ENCODE measurements at regions not wholly inside any gene's neighbourhood (a gene's known extent, or its start where the extent isn't known, plus 50 kb on each side); places are given as distances from the start of the nearest gene placed in this dataset.

DNA sequence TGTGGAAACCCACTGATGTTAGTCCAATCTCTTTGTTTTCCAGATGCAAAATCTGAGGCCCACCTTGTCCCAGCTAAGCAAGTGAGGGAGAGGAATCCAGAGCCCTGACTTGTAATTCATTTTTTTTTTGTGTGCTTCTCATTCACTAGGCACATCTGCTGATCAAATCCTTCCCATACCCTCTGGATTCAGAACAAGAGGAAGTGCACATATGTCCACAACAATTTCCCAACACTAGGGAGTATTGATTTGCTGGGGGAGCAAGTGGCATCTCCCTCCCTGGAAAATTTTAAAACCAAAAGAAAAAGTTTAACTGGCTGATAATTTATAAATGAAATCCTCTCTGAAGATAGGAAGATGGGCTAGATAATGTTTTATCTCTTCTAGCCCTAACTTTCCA lies 94.6 kb upstream of the RFC3 start:
- Mint-ChIP-seq H3K9me3 (no peaks in the 10 kb centered on the region), H3K4me1 (ENCODE audit: low read depth) (peaks cover 29% of the 10 kb centered on the region), H3K27me3 (ENCODE audit: low read depth) (no peaks in the 10 kb centered on the region), H3K36me3 (ENCODE audit: low read depth) (no peaks in the 10 kb centered on the region), H3K4me3 (ENCODE audit: low read depth) (no peak overlapping the region), H3K27ac (peak overlapping the region; percentile 80)
- DNase-seq (ENCODE audit: low spot score) = no peak
- intact Hi-C loops (cut with micrococcal nuclease) = loop anchor here (1.0 to 10.0 kb wide), 6 partner anchors 85 to 1136 kb away; partner anchors contain the start of gene PDS5B

DNA sequence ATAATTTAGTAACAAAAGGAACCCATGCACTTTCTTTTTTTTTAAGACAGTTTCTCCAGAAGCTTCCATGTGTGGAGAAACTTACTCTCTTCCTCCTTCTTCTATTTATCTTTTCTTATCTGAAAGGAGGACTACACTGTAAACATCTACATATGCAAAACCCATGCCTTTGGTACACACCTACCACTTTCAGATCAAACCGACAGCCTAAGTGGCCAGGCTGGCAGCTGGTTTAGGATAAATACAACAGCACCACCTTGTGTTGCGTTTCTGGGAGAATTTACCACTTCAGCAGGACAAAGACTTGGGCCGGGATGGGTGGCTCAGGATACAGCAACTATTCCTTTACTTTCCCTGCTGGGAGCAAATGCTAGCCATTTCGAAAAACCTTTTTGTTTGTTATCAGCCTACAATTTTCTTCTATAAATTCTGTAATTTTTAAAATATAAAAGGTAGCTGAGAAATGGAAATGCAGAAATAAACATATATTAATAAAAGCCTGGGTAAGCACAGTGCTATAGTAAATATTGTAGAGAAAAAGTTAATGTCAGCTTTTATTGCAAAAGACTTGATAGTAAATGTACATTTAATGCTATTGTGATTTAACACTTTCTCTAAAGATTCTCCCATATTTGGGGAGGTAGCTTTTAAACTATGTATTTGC lies 94.0 kb upstream of the RFC3 start:
- Mint-ChIP-seq H3K4me3 (ENCODE audit: low read depth) (no peak overlapping the region), H3K4me1 (ENCODE audit: low read depth) (peaks cover 34% of the 10 kb centered on the region), H3K27ac (peak overlapping the region; percentile 80), H3K36me3 (ENCODE audit: low read depth) (no peaks in the 10 kb centered on the region), H3K27me3 (ENCODE audit: low read depth) (no peaks in the 10 kb centered on the region), H3K9me3 (no peaks in the 10 kb centered on the region)
- peak; percentile 56 for DNase-seq (ENCODE audit: low spot score)
- intact Hi-C loops (cut with micrococcal nuclease) = loop anchor here (1.0 to 10.0 kb wide), 7 partner anchors 21 to 1137 kb away; partner anchors contain the start of gene PDS5B

DNA sequence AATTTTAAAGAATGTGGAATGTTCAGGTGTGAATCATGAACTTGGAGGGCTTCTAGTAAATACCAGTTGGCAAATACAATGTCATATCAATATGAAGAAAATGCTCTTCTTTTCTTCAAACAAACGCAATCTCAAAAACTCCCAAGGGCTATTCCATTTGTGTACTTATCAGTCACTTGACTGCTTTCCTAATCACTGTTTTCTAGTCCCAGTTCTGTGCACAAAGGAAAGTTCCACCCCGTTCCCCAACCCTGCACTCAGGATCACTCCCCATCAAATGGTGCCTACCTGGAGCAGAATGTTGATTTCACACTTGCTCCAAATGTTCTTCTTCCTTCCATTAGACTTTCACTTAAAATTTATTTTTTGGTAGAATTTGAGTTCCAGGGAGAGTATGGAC lies 92.6 kb upstream of the RFC3 start:
- Mint-ChIP-seq H3K4me1 (ENCODE audit: low read depth) (peaks cover 34% of the 10 kb centered on the region), H3K36me3 (ENCODE audit: low read depth) (no peaks in the 10 kb centered on the region), H3K4me3 (ENCODE audit: low read depth) (no peak overlapping the region), H3K27me3 (ENCODE audit: low read depth) (no peaks in the 10 kb centered on the region), H3K27ac (no peak overlapping the region), H3K9me3 (no peaks in the 10 kb centered on the region)
- DNase-seq (ENCODE audit: low spot score) = no peak
- intact Hi-C loops (cut with micrococcal nuclease) = loop anchor here (2.0 to 10.0 kb wide), 2 partner anchors 19 to 811 kb away; no protein-coding TSS in a partner anchor

DNA sequence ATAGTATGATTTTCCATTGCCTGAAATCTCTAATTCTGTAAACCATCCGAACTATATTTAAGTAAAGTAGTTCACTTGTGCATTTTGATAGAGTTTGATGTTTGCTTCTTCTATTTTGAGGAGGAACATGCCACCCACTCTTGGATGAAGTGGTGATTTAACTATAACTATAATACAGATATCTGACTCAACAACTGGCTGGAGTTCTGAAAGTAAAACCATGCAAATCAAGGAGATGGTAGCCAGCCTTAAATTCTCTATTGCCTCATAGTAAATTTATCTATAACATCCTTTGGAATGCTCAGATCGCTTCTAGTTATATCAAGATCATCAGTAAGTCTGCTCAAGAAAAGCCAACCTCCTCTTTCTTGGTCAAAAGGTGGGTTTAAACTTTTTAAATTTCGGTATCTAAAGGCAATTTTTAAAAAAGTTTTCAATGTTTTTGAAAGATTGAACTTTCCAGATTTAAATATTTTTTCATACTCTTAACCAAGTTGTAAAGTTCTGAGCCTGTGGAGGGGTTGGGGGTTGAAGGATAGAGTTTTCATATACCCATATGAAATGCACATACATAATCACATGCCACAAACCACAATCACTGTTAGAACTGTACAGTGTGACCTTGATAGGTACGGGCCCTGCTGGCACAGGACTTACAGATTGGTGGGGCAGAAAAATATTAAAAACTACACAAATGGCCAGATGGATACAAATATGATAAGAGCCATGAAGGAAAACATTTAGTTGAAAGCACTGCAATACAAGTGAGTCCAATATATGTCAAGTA lies 90.5 kb upstream of the RFC3 start:
- no peak for DNase-seq (ENCODE audit: low spot score)
- no peaks in the 10 kb centered on the region for H3K9me3 Mint-ChIP-seq
- no peaks in the 10 kb centered on the region for H3K36me3 Mint-ChIP-seq (ENCODE audit: low read depth)
- no peak overlapping the region for H3K27ac Mint-ChIP-seq
- H3K27me3 Mint-ChIP-seq (ENCODE audit: low read depth) = no peaks in the 10 kb centered on the region
- intact Hi-C loops (cut with micrococcal nuclease) = loop anchor here (10.0 kb wide), 1 partner anchor 813 kb away; no protein-coding TSS in a partner anchor
- H3K4me1 Mint-ChIP-seq (ENCODE audit: low read depth) = peaks cover 21% of the 10 kb centered on the region
- H3K4me3 Mint-ChIP-seq (ENCODE audit: low read depth) = no peak overlapping the region

DNA sequence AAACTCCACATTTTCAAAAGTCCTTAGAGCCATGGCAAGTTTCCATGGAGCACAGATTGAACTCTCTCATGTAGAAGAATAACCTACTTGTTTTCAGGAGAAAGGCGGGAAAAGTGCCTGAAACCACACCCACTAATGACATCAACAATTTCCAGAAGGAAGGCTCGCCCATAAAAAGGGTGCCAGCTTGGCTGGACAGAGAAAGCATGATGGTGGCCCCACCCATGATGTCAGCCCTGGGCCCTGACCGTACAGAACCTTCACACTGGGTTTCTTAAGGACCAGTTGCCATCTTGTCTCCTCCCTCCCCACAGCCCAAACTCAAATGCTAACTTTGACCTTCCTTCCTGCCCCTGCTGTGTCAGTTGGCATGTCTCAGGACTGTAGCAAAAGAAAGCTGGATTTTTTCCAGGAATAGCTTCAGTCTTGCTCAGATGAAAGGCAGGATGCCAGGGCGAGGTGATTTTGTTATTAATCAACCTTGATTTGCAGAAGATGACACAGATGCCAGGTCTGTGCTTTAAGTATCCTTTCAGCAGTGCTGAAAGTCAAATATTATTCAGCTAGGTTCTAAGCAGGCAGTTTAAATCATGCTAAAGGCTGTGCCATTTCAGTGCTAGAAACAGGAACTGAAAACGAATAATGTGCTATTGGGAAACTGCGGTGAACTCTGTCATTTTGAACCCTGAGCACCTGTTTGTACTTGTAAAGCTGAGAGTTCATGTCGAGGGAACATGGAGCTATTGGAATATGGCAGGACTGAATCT lies 89.5 kb upstream of the RFC3 start:
- H3K27ac Mint-ChIP-seq = no peak overlapping the region
- intact Hi-C loops (cut with micrococcal nuclease) = loop anchor here (10.0 kb wide), 1 partner anchor 814 kb away; no protein-coding TSS in a partner anchor
- peaks cover 12% of the 10 kb centered on the region for H3K4me1 Mint-ChIP-seq (ENCODE audit: low read depth)
- no peaks in the 10 kb centered on the region for H3K9me3 Mint-ChIP-seq
- H3K36me3 Mint-ChIP-seq (ENCODE audit: low read depth) = no peaks in the 10 kb centered on the region
- no peak for DNase-seq (ENCODE audit: low spot score)
- no peaks in the 10 kb centered on the region for H3K27me3 Mint-ChIP-seq (ENCODE audit: low read depth)
- no peak overlapping the region for H3K4me3 Mint-ChIP-seq (ENCODE audit: low read depth)

DNA sequence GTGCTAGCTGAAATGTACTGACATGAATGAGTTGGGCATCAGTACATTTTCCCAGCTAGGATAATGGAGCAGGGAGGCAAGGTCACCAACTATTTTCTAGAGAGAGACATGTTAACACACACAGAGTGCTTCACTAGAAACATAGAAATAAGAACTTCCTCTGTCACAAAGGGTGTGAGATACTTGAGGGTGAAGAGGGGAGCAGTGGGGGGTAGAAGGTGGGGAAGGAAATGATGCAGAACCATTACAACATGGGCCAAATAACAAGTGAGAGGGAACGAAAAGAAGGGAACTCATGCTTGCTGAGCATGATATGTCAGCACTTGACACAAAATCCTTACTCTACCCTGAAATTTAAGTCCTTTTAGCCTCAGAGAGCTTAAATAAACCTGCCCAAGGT lies 87.8 kb upstream of the RFC3 start:
- Mint-ChIP-seq H3K4me1 (ENCODE audit: low read depth) (peaks cover 9% of the 10 kb centered on the region), H3K27ac (no peak overlapping the region), H3K4me3 (ENCODE audit: low read depth) (no peak overlapping the region), H3K9me3 (no peaks in the 10 kb centered on the region), H3K36me3 (ENCODE audit: low read depth) (no peaks in the 10 kb centered on the region), H3K27me3 (ENCODE audit: low read depth) (no peaks in the 10 kb centered on the region)
- intact Hi-C loops (cut with micrococcal nuclease) = no loop called here
- no peak for DNase-seq (ENCODE audit: low spot score)

DNA sequence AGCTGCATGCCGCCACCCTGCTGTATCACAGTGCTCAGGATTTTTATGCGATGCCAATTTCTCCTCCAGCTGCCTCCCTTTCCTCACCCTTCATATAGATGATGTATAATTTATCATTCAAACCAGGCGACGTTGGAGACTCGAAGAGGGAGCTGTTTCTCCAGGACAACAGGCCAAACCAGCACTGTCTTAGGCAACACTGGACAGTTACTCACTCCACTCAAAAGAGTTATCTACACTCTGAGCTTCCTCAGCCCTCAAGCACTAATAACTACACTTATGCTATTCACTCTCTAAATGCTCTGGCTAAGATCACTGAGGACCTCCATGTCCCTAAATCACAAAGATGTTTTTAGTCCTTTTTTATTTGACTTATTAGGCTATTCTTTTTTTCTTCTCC lies 87.3 kb upstream of the RFC3 start:
- DNase-seq (ENCODE audit: low spot score) = no peak
- Mint-ChIP-seq H3K4me1 (ENCODE audit: low read depth) (peaks cover 9% of the 10 kb centered on the region), H3K9me3 (no peaks in the 10 kb centered on the region), H3K36me3 (ENCODE audit: low read depth) (no peaks in the 10 kb centered on the region), H3K27me3 (ENCODE audit: low read depth) (no peaks in the 10 kb centered on the region), H3K4me3 (ENCODE audit: low read depth) (no peak overlapping the region), H3K27ac (no peak overlapping the region)
- intact Hi-C loops (cut with micrococcal nuclease) = no loop called here

DNA sequence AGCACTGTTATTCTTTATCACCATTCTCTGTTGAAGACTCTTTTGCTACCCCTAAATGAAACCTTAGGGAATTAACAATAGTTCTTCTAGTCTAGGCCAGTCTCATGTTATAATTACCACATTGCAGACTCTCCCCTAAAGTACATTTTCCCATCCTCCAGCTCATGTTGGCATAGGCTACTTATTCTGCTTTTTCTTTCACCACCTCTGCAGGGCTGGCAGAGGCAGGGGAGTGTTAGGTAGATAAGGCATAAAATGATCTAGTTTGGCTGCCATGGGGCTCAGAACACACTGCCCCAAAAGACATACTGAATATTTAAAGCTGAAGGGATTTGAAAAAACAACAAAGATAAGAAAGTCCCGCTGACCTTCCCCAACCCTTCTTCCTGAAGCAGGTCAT lies 82.7 kb upstream of the RFC3 start:
- intact Hi-C loops (cut with micrococcal nuclease) = no loop called here
- no peak overlapping the region for H3K27ac Mint-ChIP-seq
- no peaks in the 10 kb centered on the region for H3K9me3 Mint-ChIP-seq
- no peak overlapping the region for H3K4me3 Mint-ChIP-seq (ENCODE audit: low read depth)
- H3K36me3 Mint-ChIP-seq (ENCODE audit: low read depth) = no peaks in the 10 kb centered on the region
- H3K27me3 Mint-ChIP-seq (ENCODE audit: low read depth) = no peaks in the 10 kb centered on the region
- peaks cover 6% of the 10 kb centered on the region for H3K4me1 Mint-ChIP-seq (ENCODE audit: low read depth)
- no peak for DNase-seq (ENCODE audit: low spot score)

DNA sequence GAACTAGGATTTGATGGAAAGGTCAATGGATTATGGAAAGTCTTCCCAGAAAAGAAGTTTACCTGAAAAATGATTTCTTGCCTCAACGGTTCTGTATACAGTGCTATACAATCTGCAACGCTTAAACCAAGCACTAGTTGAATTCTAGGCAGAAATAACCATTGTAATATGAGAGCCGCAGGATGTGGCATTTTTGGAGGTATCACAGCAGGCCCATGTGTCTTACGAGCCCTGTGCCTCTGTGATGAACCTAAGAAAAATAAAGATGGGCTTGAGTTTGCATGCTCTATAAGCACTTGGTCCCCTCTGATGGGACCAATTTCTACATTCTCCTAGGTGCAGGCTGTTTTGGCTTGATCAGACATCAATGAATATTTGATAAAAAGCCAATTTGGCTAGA lies 78.7 kb upstream of the RFC3 start:
- Mint-ChIP-seq H3K4me1 (ENCODE audit: low read depth) (peaks cover 19% of the 10 kb centered on the region), H3K4me3 (ENCODE audit: low read depth) (no peak overlapping the region), H3K36me3 (ENCODE audit: low read depth) (no peaks in the 10 kb centered on the region), H3K27ac (no peak overlapping the region), H3K27me3 (ENCODE audit: low read depth) (no peaks in the 10 kb centered on the region), H3K9me3 (no peaks in the 10 kb centered on the region)
- DNase-seq (ENCODE audit: low spot score) = no peak
- intact Hi-C loops (cut with micrococcal nuclease) = no loop called here

DNA sequence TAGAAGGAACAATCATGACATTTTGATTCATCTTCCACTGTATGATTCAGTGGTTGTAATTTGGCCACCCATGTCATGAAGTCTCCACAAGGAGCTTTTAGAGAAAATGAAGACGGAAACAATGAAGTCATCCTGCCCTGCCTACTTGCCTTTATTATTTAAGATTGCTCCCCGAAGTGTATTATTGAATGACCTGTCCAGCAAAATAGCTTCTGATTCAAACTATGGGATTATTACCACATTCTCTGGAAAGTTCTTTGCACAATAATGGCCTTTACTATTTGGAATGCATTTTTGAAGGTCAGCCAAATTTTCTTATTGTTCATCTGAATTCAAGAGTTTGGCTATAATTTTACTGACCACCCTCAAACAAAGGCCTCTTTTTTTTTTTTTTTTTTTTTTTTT lies 77.8 kb upstream of the RFC3 start:
- Mint-ChIP-seq H3K9me3 (no peaks in the 10 kb centered on the region), H3K36me3 (ENCODE audit: low read depth) (no peaks in the 10 kb centered on the region), H3K4me1 (ENCODE audit: low read depth) (peaks cover 27% of the 10 kb centered on the region), H3K27ac (no peak overlapping the region), H3K27me3 (ENCODE audit: low read depth) (no peaks in the 10 kb centered on the region), H3K4me3 (ENCODE audit: low read depth) (no peak overlapping the region)
- intact Hi-C loops (cut with micrococcal nuclease) = loop anchor here (5.0 kb wide), 1 partner anchor 77 kb away; the partner anchor contains the start of gene RFC3
- no peak for DNase-seq (ENCODE audit: low spot score)

DNA sequence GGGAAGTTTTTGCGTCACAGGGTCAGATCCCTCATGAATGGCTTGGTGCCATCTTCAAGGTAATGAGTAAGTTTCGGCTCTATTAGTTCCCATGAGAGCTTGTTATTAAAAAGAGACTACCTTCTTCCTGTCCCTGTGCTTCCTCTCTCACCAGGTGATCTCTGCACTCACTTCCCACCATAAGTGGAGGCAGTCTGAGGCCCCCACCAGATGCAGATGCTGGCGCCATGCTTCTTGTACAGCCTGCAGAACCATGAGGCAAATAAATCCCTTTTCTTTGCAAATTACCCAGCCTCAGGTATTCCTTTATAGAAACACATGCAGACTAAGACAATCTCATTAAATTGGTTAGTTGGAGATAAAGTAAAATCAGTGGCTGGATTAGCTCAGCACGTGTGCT lies 75.6 kb upstream of the RFC3 start:
- intact Hi-C loops (cut with micrococcal nuclease) = loop anchor here (5.0 kb wide), 1 partner anchor 75 kb away; the partner anchor contains the start of gene RFC3
- peaks cover 27% of the 10 kb centered on the region for H3K4me1 Mint-ChIP-seq (ENCODE audit: low read depth)
- H3K4me3 Mint-ChIP-seq (ENCODE audit: low read depth) = no peak overlapping the region
- H3K9me3 Mint-ChIP-seq = no peaks in the 10 kb centered on the region
- H3K27ac Mint-ChIP-seq = no peak overlapping the region
- H3K27me3 Mint-ChIP-seq (ENCODE audit: low read depth) = no peaks in the 10 kb centered on the region
- H3K36me3 Mint-ChIP-seq (ENCODE audit: low read depth) = no peaks in the 10 kb centered on the region
- DNase-seq (ENCODE audit: low spot score) = no peak

DNA sequence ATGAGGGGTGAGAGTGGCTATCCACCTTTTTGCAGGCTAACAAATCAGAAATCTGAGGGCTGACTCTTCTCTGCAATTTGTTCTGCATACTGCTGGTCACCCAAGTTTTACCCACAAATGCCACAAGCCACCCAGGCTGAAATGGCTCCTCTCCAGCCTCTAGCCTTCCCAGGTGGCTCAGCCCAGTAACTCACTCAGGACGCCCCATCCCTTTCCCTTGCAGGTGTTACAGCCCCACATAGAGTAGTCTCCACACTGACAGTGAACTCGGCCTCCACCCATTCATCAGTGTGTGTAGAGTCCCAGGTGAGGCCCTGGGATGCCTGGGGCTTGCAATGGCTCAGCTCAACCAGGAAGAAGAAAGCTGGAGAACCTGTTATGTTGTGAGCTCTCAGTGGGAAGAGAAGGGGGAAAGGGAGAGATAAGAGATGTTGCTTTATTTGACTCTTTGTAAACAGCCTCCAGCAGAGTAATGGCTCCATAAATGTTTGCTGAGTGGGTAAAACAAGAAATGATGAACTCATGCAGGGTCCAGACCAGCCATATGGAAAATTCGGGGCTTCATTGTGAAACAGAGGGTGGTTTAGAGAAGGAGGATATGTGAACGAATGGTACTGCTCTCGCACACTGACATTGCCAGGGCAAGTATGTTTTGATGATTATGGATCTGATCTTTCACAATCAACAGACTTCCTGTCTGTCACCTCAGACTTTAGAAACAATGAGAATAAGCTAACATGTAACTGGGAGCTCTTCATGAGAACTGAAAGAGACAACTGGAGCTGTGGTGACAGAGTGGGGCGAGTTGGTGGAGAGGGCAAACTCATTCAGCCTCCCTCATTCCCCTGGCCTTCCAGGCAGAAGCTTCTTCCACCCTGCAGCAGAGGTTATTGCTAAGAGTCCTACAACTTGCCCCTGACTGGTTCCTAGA lies 74.2 kb upstream of the RFC3 start:
- intact Hi-C loops (cut with micrococcal nuclease) = loop anchor here (2.0 to 5.0 kb wide), 2 partner anchors 19 to 74 kb away; partner anchors contain the start of gene RFC3
- Mint-ChIP-seq H3K27me3 (ENCODE audit: low read depth) (no peaks in the 10 kb centered on the region), H3K27ac (peak overlapping the region; percentile 80), H3K9me3 (no peaks in the 10 kb centered on the region), H3K4me3 (ENCODE audit: low read depth) (peak overlapping the region; percentile 48), H3K4me1 (ENCODE audit: low read depth) (peaks cover 26% of the 10 kb centered on the region), H3K36me3 (ENCODE audit: low read depth) (no peaks in the 10 kb centered on the region)
- DNase-seq (ENCODE audit: low spot score) = peak; percentile 13

All from activated T-helper 2 cell treated with anti-CD3 and anti-CD28 coated beads, Interferon-gamma antibody, Interleukin-2, Interleukin-4, amounts not matched to agents 10 μg/mL and 5 μg/mL and 100 μg/mL, durations not matched to agents 14 hours and 24 hours and 36 hours (primary cell).